HL-60 (cell line): ENCODE measurements at regions not wholly inside any gene's neighbourhood (a gene's known extent, or its start where the extent isn't known, plus 50 kb on each side); places are given as distances from the start of the nearest gene placed in this dataset.

Source experiments
- DNase-seq, 2 experiments: peaks; one replicate each; pipeline ENCODE4 v3.0.0-alpha.2; 2010 to 2020; ENCODE audit warnings: low read depth in 1 of 2, low spot score in 1 of 2
- H3K27ac ChIP-seq: fragments of 250-450 bp; sonication (Bioruptor Pico); replicated peaks from 2 replicates; pipeline ENCODE4 v1.5.1; 2020; ENCODE audit warnings: mild to moderate bottlenecking, moderate library complexity
- H3K27me3 ChIP-seq: fragments of 250-450 bp; sonication (Bioruptor Pico); 2 replicates; pipeline ENCODE4 v1.5.1; 2021; ENCODE audit warnings: mild to moderate bottlenecking, moderate library complexity; ENCODE audit not compliant: insufficient read depth, poor library complexity, severe bottlenecking
- H3K4me3 ChIP-seq: replicated peaks from 2 replicates; pipeline ENCODE4 v1.5.1; 2011; ENCODE audit warnings: mild to moderate bottlenecking, control low read depth, low read length; ENCODE audit not compliant: insufficient read depth
- CTCF ChIP-seq: IDR thresholded peaks from one replicate; pipeline ENCODE4 v1.5.1; 2011; ENCODE audit warnings: low read length, control low read depth, inconsistent platforms; ENCODE audit not compliant: insufficient read depth
- GABPA ChIP-seq: IDR thresholded peaks from 2 replicates; pipeline ENCODE4 v1.6.1; 2012; ENCODE audit warnings: low read depth
- POLR2AphosphoS5 ChIP-seq: IDR thresholded peaks from 2 replicates; pipeline ENCODE4 v1.6.1; 2012; ENCODE audit warnings: low read depth
- SPI1 ChIP-seq: IDR thresholded peaks from 2 replicates; pipeline ENCODE4 v1.6.1; 2012; ENCODE audit warnings: low read depth, mild to moderate bottlenecking, borderline replicate concordance
- TF ChIP-seq, protein P1 (sequence below): IDR thresholded peaks from 2 replicates; pipeline ENCODE4 v1.6.1; 2012; ENCODE audit warnings: low read depth; ENCODE audit not compliant: insufficient replicate concordance

- DNase-seq = no peak
- Histone ChIP-seq H3K4me3 (no peak overlapping the region), H3K27ac (no peak overlapping the region), H3K27me3 (no peaks in the 10 kb centered on the region)
- TF ChIP-seq GABPA = no peak
- no peak for TF ChIP-seq SPI1
- TF ChIP-seq CTCF = no peak
- TF ChIP-seq, protein P1, sequence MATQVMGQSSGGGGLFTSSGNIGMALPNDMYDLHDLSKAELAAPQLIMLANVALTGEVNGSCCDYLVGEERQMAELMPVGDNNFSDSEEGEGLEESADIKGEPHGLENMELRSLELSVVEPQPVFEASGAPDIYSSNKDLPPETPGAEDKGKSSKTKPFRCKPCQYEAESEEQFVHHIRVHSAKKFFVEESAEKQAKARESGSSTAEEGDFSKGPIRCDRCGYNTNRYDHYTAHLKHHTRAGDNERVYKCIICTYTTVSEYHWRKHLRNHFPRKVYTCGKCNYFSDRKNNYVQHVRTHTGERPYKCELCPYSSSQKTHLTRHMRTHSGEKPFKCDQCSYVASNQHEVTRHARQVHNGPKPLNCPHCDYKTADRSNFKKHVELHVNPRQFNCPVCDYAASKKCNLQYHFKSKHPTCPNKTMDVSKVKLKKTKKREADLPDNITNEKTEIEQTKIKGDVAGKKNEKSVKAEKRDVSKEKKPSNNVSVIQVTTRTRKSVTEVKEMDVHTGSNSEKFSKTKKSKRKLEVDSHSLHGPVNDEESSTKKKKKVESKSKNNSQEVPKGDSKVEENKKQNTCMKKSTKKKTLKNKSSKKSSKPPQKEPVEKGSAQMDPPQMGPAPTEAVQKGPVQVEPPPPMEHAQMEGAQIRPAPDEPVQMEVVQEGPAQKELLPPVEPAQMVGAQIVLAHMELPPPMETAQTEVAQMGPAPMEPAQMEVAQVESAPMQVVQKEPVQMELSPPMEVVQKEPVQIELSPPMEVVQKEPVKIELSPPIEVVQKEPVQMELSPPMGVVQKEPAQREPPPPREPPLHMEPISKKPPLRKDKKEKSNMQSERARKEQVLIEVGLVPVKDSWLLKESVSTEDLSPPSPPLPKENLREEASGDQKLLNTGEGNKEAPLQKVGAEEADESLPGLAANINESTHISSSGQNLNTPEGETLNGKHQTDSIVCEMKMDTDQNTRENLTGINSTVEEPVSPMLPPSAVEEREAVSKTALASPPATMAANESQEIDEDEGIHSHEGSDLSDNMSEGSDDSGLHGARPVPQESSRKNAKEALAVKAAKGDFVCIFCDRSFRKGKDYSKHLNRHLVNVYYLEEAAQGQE = no peak
- no peak for TF ChIP-seq POLR2AphosphoS5
Observed at GRCh38 chr5:61943713-61944112, 362.3 kb upstream of the KIF2A start.

DNA sequence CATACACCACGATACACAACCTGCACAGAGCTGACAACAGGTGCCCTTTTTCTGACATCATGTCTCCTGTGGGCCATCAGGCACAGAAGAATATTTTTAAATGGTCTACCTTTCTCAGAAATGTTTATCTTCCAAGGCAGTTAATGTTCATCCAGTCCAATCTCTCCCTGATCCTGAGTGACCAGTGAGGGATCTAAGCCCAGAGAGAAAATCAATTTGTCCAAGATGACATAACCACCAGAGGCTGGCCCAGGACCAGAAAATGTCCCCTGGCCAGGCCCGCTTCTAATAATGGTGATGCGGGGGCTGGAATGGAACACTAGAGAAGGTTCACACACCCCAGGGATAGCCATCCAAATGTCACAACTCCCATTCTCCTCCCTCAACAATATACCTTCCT, 357.9 kb upstream of the KIF2A start:
- DNase-seq = no peak
- Histone ChIP-seq H3K27ac (no peak overlapping the region), H3K27me3 (no peaks in the 10 kb centered on the region), H3K4me3 (no peak overlapping the region)
- TF ChIP-seq CTCF (no peak), GABPA (no peak)
- TF ChIP-seq, protein P1 = no peak

- Histone ChIP-seq H3K27me3 (no peaks in the 10 kb centered on the region), H3K27ac (no peak overlapping the region), H3K4me3 (no peak overlapping the region)
- no peak for DNase-seq
- no peak for TF ChIP-seq GABPA
- no peak for TF ChIP-seq SPI1
- TF ChIP-seq, protein P1 = no peak
- TF ChIP-seq POLR2AphosphoS5 = no peak
- no peak for TF ChIP-seq CTCF
Observed at GRCh38 chr5:61949054-61949678, 356.8 kb upstream of the KIF2A start.
